DND-41 (cell line): ENCODE measurements at regions not wholly inside any gene's neighbourhood (a gene's known extent, or its start where the extent isn't known, plus 50 kb on each side); places are given as distances from the start of the nearest gene placed in this dataset.

Source experiments
- ATAC-seq: fragments of 200-7000 bp; cut with Tn5 transposase; 3 replicates; pipeline ENCODE4 v1.9.1; 2021; ENCODE audit warnings: low read depth; ENCODE audit not compliant: insufficient read depth
- DNase-seq: peaks from one replicate; pipeline ENCODE4 v3.0.0-alpha.2; 2020
- H2AFZ ChIP-seq: 2 replicates; pipeline ENCODE4 v1.6.0; 2012; ENCODE audit warnings: low read depth, low read length
- H3K27ac ChIP-seq: 2 replicates; pipeline ENCODE4 v1.5.1; 2012; ENCODE audit warnings: low read length, inconsistent platforms
- H3K27me3 ChIP-seq: fragments of 200-600 bp; sonication (generic); 2 replicates; pipeline ENCODE4 v1.6.0; 2012; ENCODE audit warnings: low read length, mild to moderate bottlenecking, inconsistent platforms; ENCODE audit not compliant: insufficient read depth, poor library complexity
- H3K36me3 ChIP-seq: 2 replicates; pipeline ENCODE4 v1.5.1; 2012; ENCODE audit warnings: low read length, inconsistent platforms; ENCODE audit not compliant: insufficient read depth
- H3K4me1 ChIP-seq: 2 replicates; pipeline ENCODE4 v1.5.1; 2012; ENCODE audit warnings: mild to moderate bottlenecking, low read length; ENCODE audit not compliant: insufficient read depth
- H3K4me2 ChIP-seq: 2 replicates; pipeline ENCODE4 v1.6.0; 2012; ENCODE audit warnings: mild to moderate bottlenecking, moderate library complexity, low read length, inconsistent platforms; ENCODE audit not compliant: insufficient read depth
- H3K4me3 ChIP-seq, 2 experiments: fragments of 200-600 bp in 1 of 2; shearing (Covaris generic) in 1 of 2; 2 replicates each; pipeline ENCODE4 v1.5.1; 2012 to 2016; ENCODE audit warnings: inconsistent platforms in 2 of 2, low read length in 2 of 2, mild to moderate bottlenecking in 2 of 2, low read depth in 1 of 2, moderate library complexity in 1 of 2
- H3K79me2 ChIP-seq: 2 replicates; pipeline ENCODE4 v1.6.0; 2012; ENCODE audit warnings: low read length, inconsistent platforms; ENCODE audit not compliant: insufficient read depth
- H3K9ac ChIP-seq: 2 replicates; pipeline ENCODE4 v1.6.0; 2012; ENCODE audit warnings: low read depth, mild to moderate bottlenecking, inconsistent platforms, low read length, moderate library complexity
- H3K9me3 ChIP-seq: 2 replicates; pipeline ENCODE4 v1.5.1; 2012; ENCODE audit warnings: low read length, moderate library complexity, mild to moderate bottlenecking, inconsistent platforms; ENCODE audit not compliant: insufficient read depth, severe bottlenecking
- H4K20me1 ChIP-seq: 2 replicates; pipeline ENCODE4 v1.6.0; 2012; ENCODE audit warnings: low read length; ENCODE audit not compliant: insufficient read depth
- EZH2 ChIP-seq: IDR thresholded peaks from 3 replicates; pipeline ENCODE4 v1.6.1; 2012; ENCODE audit warnings: borderline replicate concordance, low read depth, mild to moderate bottlenecking, moderate library complexity, low read length, inconsistent platforms; ENCODE audit not compliant: severe bottlenecking
- TF ChIP-seq, protein P1 (sequence below): IDR thresholded peaks from 2 replicates; pipeline ENCODE4 v1.5.1; 2012; ENCODE audit warnings: borderline replicate concordance, low read length, moderate library complexity, mild to moderate bottlenecking; ENCODE audit not compliant: poor library complexity, severe bottlenecking; ENCODE audit errors: extremely low read depth

GRCh38 chr2:220044383-220044782 lies 417.0 kb downstream of the SLC4A3 start:
- H3K27me3 ChIP-seq: peaks cover 6% of the 10 kb centered on the region
- no peaks in the 10 kb centered on the region for H3K4me1 ChIP-seq
- no peaks in the 10 kb centered on the region for H3K36me3 ChIP-seq
- no peaks in the 10 kb centered on the region for H4K20me1 ChIP-seq
- H3K4me2 ChIP-seq: no peak overlapping the region
- DNase-seq (no peak), ATAC-seq (no peak)
- H3K9me3 ChIP-seq: no peaks in the 10 kb centered on the region
- H3K27ac ChIP-seq: no peak overlapping the region
- no peak overlapping the region for H2AFZ ChIP-seq
- no peak for TF ChIP-seq EZH2
- TF ChIP-seq, protein P1, sequence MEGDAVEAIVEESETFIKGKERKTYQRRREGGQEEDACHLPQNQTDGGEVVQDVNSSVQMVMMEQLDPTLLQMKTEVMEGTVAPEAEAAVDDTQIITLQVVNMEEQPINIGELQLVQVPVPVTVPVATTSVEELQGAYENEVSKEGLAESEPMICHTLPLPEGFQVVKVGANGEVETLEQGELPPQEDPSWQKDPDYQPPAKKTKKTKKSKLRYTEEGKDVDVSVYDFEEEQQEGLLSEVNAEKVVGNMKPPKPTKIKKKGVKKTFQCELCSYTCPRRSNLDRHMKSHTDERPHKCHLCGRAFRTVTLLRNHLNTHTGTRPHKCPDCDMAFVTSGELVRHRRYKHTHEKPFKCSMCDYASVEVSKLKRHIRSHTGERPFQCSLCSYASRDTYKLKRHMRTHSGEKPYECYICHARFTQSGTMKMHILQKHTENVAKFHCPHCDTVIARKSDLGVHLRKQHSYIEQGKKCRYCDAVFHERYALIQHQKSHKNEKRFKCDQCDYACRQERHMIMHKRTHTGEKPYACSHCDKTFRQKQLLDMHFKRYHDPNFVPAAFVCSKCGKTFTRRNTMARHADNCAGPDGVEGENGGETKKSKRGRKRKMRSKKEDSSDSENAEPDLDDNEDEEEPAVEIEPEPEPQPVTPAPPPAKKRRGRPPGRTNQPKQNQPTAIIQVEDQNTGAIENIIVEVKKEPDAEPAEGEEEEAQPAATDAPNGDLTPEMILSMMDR: no peak
- no peak overlapping the region for H3K9ac ChIP-seq
- no peaks in the 10 kb centered on the region for H3K79me2 ChIP-seq
- no peak overlapping the region for H3K4me3 ChIP-seq

DNA sequence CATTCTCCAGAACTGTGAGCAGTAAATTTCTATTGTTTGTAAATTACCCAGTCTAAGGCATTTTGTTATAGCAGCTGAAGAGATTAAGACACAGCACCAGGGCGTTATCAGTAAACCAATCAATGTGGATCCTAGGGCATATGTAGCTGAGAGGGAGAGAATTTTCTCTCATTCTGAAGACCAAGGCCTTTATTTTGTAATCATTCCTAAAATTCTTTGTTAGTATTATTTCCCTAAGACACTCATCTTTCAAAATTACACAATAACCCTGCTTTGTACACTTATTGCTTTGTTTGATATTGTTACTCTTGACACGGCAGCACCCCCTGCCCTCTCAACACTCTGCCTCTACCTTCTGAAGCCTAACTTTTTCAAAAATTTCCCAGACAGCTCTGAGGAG lies 419.1 kb downstream of the SLC4A3 start:
- Histone ChIP-seq H3K4me1 (no peaks in the 10 kb centered on the region), H3K4me2 (no peak overlapping the region), H3K36me3 (no peaks in the 10 kb centered on the region), H3K9ac (no peak overlapping the region), H2AFZ (no peak overlapping the region), H3K27me3 (no peaks in the 10 kb centered on the region), H3K9me3 (no peaks in the 10 kb centered on the region), H3K27ac (no peak overlapping the region), H4K20me1 (no peaks in the 10 kb centered on the region), H3K79me2 (no peaks in the 10 kb centered on the region), H3K4me3 (no peak overlapping the region)
- no peak for TF ChIP-seq EZH2
- TF ChIP-seq, protein P1: no peak
- ATAC-seq: no peak
- no peak for DNase-seq

DNA sequence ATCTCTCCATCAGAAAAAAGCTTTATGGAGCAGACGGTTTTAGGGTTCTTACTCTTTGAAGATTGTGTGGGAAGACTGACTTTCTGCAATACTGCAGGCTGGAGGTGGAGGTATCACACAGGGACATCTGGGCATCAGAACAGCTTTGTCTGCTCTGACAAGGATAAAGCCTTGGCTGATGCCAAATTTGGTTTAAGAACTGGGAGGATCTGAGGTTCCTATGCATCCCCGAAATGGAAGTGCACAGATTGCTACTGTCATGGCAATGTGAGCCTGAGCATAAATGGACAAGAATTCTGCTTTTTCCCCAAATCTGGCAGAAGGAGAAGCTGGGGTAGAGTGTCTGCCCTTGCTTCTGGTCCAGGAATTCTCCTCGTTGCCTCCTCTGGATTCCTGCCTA lies 424.3 kb downstream of the SLC4A3 start:
- no peak overlapping the region for H3K27ac ChIP-seq
- no peaks in the 10 kb centered on the region for H3K36me3 ChIP-seq
- H3K4me1 ChIP-seq: no peaks in the 10 kb centered on the region
- no peak overlapping the region for H2AFZ ChIP-seq
- H3K27me3 ChIP-seq: no peaks in the 10 kb centered on the region
- ATAC-seq (no peak), DNase-seq (no peak)
- no peak overlapping the region for H3K4me2 ChIP-seq
- no peaks in the 10 kb centered on the region for H3K79me2 ChIP-seq
- H3K9me3 ChIP-seq: no peaks in the 10 kb centered on the region
- H3K4me3 ChIP-seq: no peak overlapping the region
- H3K9ac ChIP-seq: no peak overlapping the region
- TF ChIP-seq EZH2: no peak
- TF ChIP-seq, protein P1: no peak
- H4K20me1 ChIP-seq: no peaks in the 10 kb centered on the region

- DNase-seq: no peak
- H3K36me3 ChIP-seq: no peaks in the 10 kb centered on the region
- H3K9ac ChIP-seq: no peak overlapping the region
- no peak for TF ChIP-seq EZH2
- TF ChIP-seq, protein P1: peak; percentile 45
- H3K4me3 ChIP-seq: no peak overlapping the region
- H3K27me3 ChIP-seq: no peaks in the 10 kb centered on the region
- no peak for ATAC-seq
- H4K20me1 ChIP-seq: no peaks in the 10 kb centered on the region
- H3K9me3 ChIP-seq: no peaks in the 10 kb centered on the region
- H3K79me2 ChIP-seq: no peaks in the 10 kb centered on the region
- H3K4me2 ChIP-seq: no peak overlapping the region
- H2AFZ ChIP-seq: no peak overlapping the region
- H3K27ac ChIP-seq: no peak overlapping the region
- H3K4me1 ChIP-seq: no peaks in the 10 kb centered on the region
These were observed 426.5 kb downstream of the SLC4A3 start for GRCh38 chr2:220053919-220054318.
